Fibroblast of skin of left biceps (primary cell): ENCODE measurements at regions not wholly inside any gene's neighbourhood (a gene's known extent, or its start where the extent isn't known, plus 50 kb on each side); places are given as distances from the start of the nearest gene placed in this dataset.
"Not testable (repeated sequence)": the region's sequence is repeated elsewhere in the genome, so short reads cannot be mapped to it uniquely, and the experiment has no call there.

ENCODE experiments used
- DNase-seq, 2 experiments: peaks; one replicate each; pipeline ENCODE4 v3.0.0-alpha.2; 2013; ENCODE audit warnings: low read depth in 2 of 2

GRCh38 chr20:20795119-20795518, 82.7 kb upstream of the RALGAPA2 start:
- no peak for DNase-seq

GRCh38 chr20:20793591-20793990, 81.1 kb upstream of the RALGAPA2 start:
- no peak for DNase-seq

- DNase-seq, result no peak
Measured at GRCh38 chr20:20791664-20792568, 79.5 kb upstream of the RALGAPA2 start.

GRCh38 chr20:20788308-20788707, 75.9 kb upstream of the RALGAPA2 start:
- DNase-seq, result no peak

- no peak for DNase-seq
Measured at GRCh38 chr20:20786428-20786827, 74.0 kb upstream of the RALGAPA2 start.

- no peak for DNase-seq
Measured at GRCh38 chr20:20785226-20785625, 72.8 kb upstream of the RALGAPA2 start.

GRCh38 chr20:20784450-20784849, 72.0 kb upstream of the RALGAPA2 start:
- DNase-seq, result not testable (repeated sequence)

- no peak for DNase-seq
Measured at GRCh38 chr20:20783450-20783849, 71.0 kb upstream of the RALGAPA2 start.

GRCh38 chr20:20782755-20783154, 70.3 kb upstream of the RALGAPA2 start:
- DNase-seq, result no peak

- DNase-seq, result no peak
Measured at GRCh38 chr20:20782231-20782630, 69.8 kb upstream of the RALGAPA2 start.

- no peak for DNase-seq
Measured at GRCh38 chr20:20781029-20781428, 68.6 kb upstream of the RALGAPA2 start.

GRCh38 chr20:20780127-20780824, 67.8 kb upstream of the RALGAPA2 start:
- no peak for DNase-seq

GRCh38 chr20:20778676-20779075, 66.2 kb upstream of the RALGAPA2 start:
- DNase-seq, result no peak

GRCh38 chr20:20772497-20773085, 60.1 kb upstream of the RALGAPA2 start:
- no peak for DNase-seq

GRCh38 chr20:20768202-20768815, 55.9 kb upstream of the RALGAPA2 start:
- DNase-seq, result no peak

GRCh38 chr20:20765696-20766365, 53.4 kb upstream of the RALGAPA2 start:
- no peak for DNase-seq

- no peak for DNase-seq
Measured at GRCh38 chr20:20763650-20764049, 51.2 kb upstream of the RALGAPA2 start.
